HG03039 (cell line): ENCODE measurements at regions not wholly inside any gene's neighbourhood (a gene's known extent, or its start where the extent isn't known, plus 50 kb on each side); places are given as distances from the start of the nearest gene placed in this dataset.

ENCODE experiments used
- ATAC-seq: cut with Tn5 transposase; IDR thresholded peaks from one replicate; pipeline ENCODE4 v1.9.1; 2021; ENCODE audit warnings: mild to moderate bottlenecking, moderate library complexity; ENCODE audit not compliant: unreplicated experiment

DNA sequence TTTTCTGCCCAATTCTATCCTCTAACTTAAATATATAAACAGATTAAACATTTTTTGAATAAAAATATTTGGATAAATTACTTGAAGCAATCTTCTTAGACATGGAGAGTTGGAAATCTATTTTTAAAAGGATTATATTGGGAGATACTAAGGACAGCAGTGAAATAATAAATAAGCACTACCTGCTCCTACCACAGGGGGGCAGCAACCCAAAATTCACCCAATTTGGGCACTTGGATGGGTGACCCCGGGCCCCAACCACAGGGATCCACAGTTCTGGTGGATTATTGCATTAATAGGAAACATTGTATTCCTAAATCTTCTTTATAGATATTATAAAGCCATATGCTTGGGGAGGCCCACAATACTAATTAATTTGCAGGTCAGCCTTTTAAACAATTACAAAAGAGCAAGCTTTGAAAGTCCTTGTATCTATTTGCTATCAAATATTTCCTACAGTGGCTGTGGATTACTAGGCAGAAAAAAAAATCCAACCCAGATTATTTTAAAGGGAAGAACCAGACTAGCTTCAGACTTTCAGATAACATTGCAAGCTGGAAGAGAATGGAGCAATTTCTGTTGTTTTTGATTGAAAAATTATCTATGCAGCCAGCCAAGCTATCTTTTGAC, 66.4 kb upstream of the PDE10A start:
- ATAC-seq, result no peak

- ATAC-seq, result no peak
Measured at GRCh38 chr6:165728216-165728615, 65.2 kb upstream of the PDE10A start.

DNA sequence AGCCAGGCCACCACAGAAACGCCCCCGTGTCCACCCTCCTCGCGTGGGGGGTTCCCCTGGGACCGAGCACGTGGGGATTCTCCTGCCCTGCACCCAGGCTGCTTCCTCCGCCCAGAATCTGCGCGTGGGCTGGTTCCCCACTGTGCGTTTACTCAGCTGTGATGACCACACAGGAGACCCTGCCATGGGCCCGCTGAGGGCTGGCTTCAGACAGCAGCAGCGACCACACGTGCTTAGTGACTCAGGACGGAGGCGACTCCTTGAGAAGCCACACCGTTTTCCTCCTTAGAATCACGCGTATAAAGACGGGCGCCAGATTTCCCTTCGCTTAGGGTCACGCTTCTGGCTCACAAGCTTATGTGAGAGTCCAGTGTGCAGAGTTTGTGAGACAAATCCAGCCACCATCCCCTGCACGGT, 63.9 kb upstream of the PDE10A start:
- ATAC-seq, result no peak

DNA sequence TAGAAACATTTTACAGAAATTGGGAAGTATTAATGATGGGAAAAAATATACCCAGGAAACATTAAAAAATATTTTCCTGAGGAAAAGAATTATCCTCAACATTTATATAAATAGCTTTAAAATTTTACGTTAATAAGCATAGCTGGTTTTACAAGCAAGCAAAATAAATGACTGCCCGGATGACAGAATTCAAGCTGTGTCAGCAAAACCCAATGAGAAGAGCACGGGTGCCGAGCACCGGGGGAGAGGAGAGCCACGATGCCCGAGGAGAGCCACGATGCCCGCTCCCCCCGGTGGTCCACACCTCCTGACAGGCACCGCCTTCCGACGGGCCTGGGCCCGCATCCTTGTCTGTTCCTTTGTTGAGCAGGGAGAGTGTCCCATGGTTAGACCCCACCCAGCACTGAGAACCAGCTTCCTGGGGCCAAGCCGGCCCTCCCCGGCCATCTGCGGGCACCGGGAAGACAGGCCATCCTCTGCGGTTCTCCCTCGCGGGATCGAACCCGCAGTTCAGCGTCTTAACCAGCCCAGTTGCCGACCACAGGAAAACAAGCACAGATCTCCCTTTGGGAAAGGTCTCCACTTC, 63.3 kb upstream of the PDE10A start:
- no peak for ATAC-seq

DNA sequence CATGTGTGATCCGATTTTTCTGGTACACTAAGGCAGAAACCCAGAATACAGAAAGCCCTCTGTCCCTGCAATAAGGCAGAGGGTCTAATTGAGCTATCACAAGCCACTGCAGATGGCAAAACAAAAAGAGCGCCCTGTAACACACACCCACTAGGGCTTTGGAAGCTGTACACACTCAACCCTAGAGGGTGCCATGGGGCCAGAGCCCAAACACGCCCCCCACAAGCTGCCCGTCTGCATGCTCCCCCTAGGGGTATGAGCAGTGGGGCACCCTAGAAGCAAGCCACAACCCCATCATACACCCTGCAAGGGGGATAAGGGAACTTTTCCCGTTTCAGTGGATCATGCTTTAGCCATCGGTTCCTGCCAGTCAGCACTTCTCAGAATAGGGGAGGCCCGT, 62.2 kb upstream of the PDE10A start:
- ATAC-seq, result no peak

- ATAC-seq, result no peak
Measured at GRCh38 chr6:165723326-165723725, 60.3 kb upstream of the PDE10A start.

DNA sequence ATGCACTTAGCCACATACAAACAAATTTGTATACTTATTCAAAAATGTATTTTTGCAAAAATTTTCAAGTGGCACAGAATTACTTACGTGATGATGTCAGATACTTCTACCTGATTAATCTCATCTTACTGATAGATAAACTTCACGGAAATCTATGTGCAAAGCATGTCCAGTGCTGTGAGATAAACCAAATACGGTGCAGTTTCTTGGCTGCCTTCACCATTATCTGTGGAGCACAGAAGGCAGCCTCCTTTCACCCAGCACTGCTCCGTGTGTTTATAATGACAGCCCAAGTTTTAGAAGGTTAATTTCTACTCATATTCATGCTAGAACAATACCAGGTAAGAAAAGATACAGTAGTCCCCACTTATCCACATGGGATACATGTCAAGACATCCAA, 59.0 kb upstream of the PDE10A start:
- no peak for ATAC-seq

GRCh38 chr6:165721356-165721755, 58.3 kb upstream of the PDE10A start:
- no peak for ATAC-seq

DNA sequence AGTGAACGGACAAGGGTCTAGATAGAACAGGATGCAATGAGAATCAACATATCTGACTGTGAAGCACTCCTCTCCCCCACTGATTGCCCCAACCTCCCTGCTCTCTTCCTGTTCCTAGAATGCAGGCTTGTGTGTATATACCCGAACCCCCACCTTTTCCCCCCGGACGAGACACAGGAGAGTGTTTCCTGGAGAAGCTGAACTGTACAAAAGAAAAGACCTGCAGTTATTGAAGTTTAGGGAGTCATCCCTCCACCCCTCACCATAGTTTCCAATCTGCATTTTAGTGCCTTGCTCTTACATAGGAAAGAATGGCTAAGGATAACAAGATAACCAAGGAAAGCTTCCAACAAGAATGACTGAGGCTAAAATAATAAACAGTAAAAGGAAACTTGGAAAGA, 55.5 kb upstream of the PDE10A start:
- no peak for ATAC-seq

- ATAC-seq, result no peak
Measured at GRCh38 chr6:165717732-165718465, 54.9 kb upstream of the PDE10A start.

DNA sequence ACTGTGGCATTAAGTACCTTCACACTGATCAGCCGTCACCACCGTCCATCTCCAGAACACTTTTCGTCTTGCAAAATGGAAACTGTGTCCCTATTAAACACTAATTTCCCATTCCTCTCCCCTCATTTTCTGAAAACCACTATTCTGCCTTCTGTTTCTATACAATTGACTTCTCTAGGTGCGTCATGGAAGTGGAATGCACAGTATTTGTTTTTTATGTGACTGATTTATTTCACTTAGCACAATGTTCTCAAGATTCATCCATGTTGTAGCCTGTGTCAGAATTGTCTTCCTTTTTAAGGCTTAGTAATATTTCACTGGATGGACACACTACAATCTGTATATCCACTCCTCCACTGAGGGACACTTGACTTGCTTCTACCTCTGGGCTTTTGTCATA, 53.8 kb upstream of the PDE10A start:
- no peak for ATAC-seq

DNA sequence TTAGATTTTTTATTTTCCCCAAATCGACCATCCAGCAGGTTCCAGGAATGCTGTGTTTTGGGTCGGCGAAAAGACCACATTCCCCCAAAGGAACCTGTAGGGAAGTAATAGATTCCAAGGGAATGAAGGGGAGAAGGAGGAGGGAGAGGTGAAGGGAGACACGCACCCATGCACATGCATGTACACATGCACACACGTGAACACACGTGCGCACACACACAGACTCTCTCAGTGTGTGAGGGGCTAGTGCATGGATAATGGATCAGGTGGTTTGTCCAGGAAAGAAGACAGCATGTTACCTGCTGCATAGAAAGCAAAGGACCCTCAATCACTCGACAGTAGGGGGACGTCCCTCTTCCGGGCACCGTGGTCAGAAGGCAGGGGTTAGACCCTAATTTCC, 52.4 kb upstream of the PDE10A start:
- ATAC-seq, result no peak

DNA sequence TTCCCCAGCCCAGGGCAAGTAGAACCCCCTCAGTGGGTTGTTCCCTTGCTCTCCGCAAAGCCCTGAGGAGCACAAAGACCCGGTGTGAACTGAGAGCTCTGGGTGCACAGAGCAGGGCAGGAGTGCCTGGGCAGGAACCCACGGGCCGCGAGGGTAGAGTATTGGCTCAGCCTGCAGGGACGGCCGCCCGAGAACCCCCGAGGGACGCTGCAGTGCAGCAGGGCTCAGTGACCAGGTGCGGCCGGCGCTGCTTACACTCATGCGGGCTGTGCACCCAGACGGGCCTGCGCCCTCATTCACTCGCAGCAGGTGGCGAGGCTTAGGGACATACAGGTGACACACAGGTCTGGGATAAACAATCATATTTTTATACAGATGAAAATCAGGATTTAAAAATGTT, 51.9 kb upstream of the PDE10A start:
- no peak for ATAC-seq

DNA sequence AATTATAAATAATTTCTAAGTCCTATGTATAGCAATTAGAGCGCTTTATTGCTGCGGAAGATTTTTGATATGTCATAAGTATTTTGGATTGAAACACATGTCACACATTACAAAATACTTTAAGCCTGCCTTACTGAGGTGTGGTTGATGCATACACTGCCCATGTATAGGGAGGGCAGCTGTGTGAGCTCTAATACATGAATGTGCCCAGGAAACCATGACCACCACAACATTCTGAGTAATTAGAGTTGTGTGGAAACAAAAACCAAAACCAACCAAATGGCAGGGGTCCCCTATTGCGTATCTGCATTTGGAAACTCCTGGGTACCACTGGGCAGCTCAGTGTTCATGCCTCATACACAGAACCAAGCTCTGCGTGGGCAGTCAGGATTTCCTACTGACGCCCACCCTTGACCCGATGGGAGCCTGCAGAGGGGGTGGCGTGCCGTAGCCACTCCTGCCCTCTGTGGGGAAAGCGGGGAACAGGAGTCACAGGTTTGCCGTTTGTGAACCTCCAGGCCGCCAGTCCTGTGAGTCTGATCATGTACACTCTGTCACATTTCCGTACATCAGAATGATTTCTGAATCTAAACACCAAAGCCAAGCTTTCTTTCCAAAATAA, 50.9 kb upstream of the PDE10A start:
- no peak for ATAC-seq
